ENCODE measurements at regions not wholly inside any gene's neighbourhood (a gene's known extent, or its start where the extent isn't known, plus 50 kb on each side); places are given as distances from the start of the nearest gene placed in this dataset.

- TF ChIP-seq EZH2 (IDR thresholded peaks at IDR 0.05; ENCODE audit: low read length, unreplicated experiment), result no peak
- no peak for TF ChIP-seq CTCF (conservative IDR thresholded peaks at IDR 0.05; ENCODE audit: low read depth, low read length)
Observed at GRCh38 chr9:95615246-95615645, 98.5 kb upstream of the PTCH1 start.

Data from PC-3 (cell line).